ENCODE measurements at regions not wholly inside any gene's neighbourhood (a gene's known extent, or its start where the extent isn't known, plus 50 kb on each side); places are given as distances from the start of the nearest gene placed in this dataset.
A peak's percentile ranks its signal among the peaks of the same experiment; 100 is the strongest.

DNA sequence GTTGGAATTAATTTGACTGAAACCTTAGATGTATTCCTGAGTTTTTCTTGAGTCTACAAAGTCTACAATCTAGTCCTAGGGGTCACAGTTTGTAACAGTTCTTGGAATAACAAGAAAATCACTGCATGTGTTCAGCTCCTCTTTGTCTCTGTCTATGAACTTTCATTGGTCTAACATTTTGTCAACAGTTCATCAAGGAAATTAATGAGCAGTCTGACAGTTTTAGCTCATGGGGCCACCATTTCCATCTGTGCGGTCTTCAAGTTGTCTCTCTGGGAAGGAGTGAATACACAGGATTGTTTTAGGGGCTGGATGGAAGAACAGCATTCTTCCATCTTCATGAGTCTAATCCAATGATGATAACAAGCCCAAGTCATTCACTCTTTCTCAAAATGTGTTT, 276.4 kb downstream of the TMEM167A start:
- 89 to 95% (median 94%) methylated on average over 1 of the region's 1 CpG for WGBS, 4 donors
- Histone ChIP-seq H3K27me3 (no peaks in the 10 kb centered on the region), H3K4me1 (no peaks in the 10 kb centered on the region), H3K4me3 (no peak overlapping the region), H3K36me3 (no peaks in the 10 kb centered on the region), H3K27ac (no peak overlapping the region), H3K9me3 (no peaks in the 10 kb centered on the region)
- TF ChIP-seq POLR2A (IDR thresholded peaks at IDR 0.05), result no peak
- intact Hi-C loops (cut with DNase I), result no loop called here
- DNase-seq, result no peak
- ATAC-seq, result no peak

DNA sequence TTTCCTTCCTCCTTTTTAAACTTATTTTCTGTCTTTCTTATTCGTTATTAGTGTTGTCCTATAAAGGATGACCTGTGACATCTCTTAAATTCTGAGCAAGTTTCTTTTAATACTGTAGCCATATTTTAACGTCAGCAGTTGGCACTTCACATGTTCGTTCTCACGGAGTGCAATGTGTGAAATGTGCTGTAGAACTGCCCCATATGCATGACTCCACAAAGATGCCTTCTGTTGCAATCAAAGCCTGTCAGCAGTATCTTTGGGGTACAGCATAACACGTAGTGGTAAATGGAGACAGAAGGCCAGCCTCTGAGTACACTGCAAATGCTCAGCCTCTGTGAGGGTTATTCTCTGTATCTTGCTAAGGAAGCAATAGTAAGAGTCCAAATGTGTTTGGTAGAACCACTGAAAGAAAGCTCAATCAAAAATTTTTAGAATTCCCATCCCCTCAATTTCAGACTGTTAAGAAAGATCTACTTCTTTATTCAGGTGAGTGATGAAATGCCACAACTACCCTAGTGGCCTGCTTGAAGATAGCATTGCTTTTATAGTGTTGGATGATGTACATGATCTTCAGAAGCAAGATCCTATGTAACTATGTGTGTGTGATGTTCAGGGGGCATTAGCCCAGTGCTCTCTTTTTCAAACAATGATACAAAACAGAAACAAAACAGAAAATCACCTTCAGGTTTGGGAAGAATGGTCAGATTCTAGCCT, 277.7 kb downstream of the TMEM167A start:
- Histone ChIP-seq H3K4me3 (no peak overlapping the region), H3K27ac (no peak overlapping the region), H3K4me1 (no peaks in the 10 kb centered on the region), H3K27me3 (no peaks in the 10 kb centered on the region), H3K36me3 (no peaks in the 10 kb centered on the region), H3K9me3 (no peaks in the 10 kb centered on the region)
- WGBS, 4 donors, result 67 to 75% (median 73%) methylated on average over 5 of the region's 5 CpGs
- DNase-seq, result no peak
- TF ChIP-seq, protein P1, sequence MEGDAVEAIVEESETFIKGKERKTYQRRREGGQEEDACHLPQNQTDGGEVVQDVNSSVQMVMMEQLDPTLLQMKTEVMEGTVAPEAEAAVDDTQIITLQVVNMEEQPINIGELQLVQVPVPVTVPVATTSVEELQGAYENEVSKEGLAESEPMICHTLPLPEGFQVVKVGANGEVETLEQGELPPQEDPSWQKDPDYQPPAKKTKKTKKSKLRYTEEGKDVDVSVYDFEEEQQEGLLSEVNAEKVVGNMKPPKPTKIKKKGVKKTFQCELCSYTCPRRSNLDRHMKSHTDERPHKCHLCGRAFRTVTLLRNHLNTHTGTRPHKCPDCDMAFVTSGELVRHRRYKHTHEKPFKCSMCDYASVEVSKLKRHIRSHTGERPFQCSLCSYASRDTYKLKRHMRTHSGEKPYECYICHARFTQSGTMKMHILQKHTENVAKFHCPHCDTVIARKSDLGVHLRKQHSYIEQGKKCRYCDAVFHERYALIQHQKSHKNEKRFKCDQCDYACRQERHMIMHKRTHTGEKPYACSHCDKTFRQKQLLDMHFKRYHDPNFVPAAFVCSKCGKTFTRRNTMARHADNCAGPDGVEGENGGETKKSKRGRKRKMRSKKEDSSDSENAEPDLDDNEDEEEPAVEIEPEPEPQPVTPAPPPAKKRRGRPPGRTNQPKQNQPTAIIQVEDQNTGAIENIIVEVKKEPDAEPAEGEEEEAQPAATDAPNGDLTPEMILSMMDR (IDR thresholded peaks at IDR 0.05), result peak in 1 of 12 donors; percentile 22
- no peak for TF ChIP-seq POLR2A (IDR thresholded peaks at IDR 0.05)
- no peak for ATAC-seq
- intact Hi-C loops (cut with DNase I), result loop anchor here in 4 of 10 donors (5.0 to 10.0 kb wide), 3 partner anchors 157 to 455 kb away; no protein-coding TSS in a partner anchor

DNA sequence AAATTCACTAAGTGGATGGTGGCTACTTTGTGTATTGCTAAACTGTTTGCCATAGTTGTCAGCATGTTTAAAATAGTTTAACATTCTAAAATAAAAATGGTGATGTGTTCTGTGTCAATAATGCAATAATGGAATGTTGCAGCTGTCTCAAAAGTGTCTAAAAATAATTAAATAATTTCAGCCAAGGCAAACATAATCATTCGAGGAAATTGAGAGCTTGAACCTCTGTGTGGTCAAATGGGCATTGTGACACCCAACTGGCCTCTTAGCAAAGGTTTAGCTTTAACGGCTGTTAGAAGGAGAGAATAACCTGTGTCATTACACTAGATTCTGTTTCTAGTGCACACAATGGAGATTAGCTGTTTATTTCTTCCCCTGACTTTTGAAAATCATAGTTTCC, 278.5 kb downstream of the TMEM167A start:
- H3K9me3 ChIP-seq, result no peaks in the 10 kb centered on the region
- no peaks in the 10 kb centered on the region for H3K4me1 ChIP-seq
- no peak for ATAC-seq
- no peak overlapping the region for H3K27ac ChIP-seq
- 57 to 76% (median 63%) methylated on average over 2 of the region's 2 CpGs for WGBS, 4 donors
- no peaks in the 10 kb centered on the region for H3K27me3 ChIP-seq
- intact Hi-C loops (cut with DNase I), result loop anchor here in 4 of 10 donors (5.0 to 10.0 kb wide), 3 partner anchors 156 to 454 kb away; no protein-coding TSS in a partner anchor
- H3K36me3 ChIP-seq, result no peaks in the 10 kb centered on the region
- no peak for DNase-seq
- no peak overlapping the region for H3K4me3 ChIP-seq
- TF ChIP-seq, protein P1 (IDR thresholded peaks at IDR 0.05), result no peak
- TF ChIP-seq POLR2A (IDR thresholded peaks at IDR 0.05), result no peak

DNA sequence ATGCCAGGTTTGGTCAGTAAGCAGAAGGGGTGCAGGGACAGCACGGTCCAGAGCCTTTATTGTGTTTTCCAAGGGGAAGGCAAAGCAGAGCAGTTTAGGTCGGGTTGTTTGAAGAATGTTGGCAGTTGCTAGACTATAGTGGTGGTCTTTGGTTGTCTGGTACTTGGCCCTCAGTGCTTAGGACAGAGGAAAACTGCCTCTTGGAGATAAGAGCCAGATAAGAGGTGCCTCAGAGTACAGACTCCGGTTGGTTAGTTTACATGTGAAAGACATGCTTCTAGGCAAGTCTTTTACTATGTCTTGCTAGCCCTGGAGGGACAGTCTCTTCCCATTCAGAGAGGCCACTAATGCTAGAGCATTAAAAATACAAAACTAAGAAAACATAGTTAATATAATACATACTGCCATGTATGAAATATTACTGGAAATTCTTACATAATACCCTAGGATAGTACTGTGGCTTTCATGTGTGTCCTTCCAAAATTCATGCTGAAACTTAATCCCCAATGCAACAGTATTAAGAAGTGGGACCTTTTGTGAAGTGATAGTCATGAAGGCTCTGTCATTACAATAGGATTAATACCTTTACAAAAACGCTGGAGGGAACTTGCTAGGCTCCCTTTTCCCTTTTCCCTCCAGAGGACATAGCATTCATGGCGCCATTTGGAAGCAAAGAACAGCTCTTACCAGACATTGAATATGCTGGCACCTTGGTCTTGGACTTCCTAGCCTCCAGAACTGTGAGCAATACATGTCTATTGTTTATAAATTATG, 280.4 kb downstream of the TMEM167A start:
- WGBS, 4 donors, result 60 to 65% (median 62%) methylated on average over 5 of the region's 5 CpGs
- no peak for ATAC-seq
- DNase-seq, result no peak
- TF ChIP-seq, protein P1 (IDR thresholded peaks at IDR 0.05), result no peak
- Histone ChIP-seq H3K4me3 (no peak overlapping the region), H3K9me3 (no peaks in the 10 kb centered on the region), H3K36me3 (no peaks in the 10 kb centered on the region), H3K27me3 (no peaks in the 10 kb centered on the region), H3K27ac (no peak overlapping the region), H3K4me1 (no peaks in the 10 kb centered on the region)
- intact Hi-C loops (cut with DNase I), result loop anchor here in 4 of 10 donors (5.0 to 10.0 kb wide), 3 partner anchors 155 to 452 kb away; no protein-coding TSS in a partner anchor
